ENCODE measurements at regions not wholly inside any gene's neighbourhood (a gene's known extent, or its start where the extent isn't known, plus 50 kb on each side); places are given as distances from the start of the nearest gene placed in this dataset.

DNA sequence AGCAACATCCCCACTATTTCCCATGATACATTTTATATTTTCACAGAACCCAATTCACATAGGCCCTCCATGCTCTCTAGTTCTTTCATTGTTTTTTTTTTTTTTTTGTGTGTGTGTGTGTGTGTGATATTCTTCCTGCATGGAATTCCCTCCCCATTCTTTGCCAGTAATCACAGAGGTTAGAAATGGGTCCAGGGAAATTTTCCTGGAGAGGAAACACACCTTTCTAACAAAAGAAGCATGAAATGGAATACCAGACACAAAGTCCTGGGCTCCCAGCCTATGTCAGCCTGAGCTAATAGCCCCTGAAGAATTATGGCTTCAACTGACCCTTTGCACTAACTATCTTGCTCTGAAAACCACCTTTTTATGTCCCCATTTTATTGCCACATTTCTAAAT is 194.2 kb upstream of the NT5E start:
- TF ChIP-seq, protein P1, sequence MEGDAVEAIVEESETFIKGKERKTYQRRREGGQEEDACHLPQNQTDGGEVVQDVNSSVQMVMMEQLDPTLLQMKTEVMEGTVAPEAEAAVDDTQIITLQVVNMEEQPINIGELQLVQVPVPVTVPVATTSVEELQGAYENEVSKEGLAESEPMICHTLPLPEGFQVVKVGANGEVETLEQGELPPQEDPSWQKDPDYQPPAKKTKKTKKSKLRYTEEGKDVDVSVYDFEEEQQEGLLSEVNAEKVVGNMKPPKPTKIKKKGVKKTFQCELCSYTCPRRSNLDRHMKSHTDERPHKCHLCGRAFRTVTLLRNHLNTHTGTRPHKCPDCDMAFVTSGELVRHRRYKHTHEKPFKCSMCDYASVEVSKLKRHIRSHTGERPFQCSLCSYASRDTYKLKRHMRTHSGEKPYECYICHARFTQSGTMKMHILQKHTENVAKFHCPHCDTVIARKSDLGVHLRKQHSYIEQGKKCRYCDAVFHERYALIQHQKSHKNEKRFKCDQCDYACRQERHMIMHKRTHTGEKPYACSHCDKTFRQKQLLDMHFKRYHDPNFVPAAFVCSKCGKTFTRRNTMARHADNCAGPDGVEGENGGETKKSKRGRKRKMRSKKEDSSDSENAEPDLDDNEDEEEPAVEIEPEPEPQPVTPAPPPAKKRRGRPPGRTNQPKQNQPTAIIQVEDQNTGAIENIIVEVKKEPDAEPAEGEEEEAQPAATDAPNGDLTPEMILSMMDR (IDR thresholded peaks at IDR 0.05), result no peak
- TF ChIP-seq, protein P2, sequence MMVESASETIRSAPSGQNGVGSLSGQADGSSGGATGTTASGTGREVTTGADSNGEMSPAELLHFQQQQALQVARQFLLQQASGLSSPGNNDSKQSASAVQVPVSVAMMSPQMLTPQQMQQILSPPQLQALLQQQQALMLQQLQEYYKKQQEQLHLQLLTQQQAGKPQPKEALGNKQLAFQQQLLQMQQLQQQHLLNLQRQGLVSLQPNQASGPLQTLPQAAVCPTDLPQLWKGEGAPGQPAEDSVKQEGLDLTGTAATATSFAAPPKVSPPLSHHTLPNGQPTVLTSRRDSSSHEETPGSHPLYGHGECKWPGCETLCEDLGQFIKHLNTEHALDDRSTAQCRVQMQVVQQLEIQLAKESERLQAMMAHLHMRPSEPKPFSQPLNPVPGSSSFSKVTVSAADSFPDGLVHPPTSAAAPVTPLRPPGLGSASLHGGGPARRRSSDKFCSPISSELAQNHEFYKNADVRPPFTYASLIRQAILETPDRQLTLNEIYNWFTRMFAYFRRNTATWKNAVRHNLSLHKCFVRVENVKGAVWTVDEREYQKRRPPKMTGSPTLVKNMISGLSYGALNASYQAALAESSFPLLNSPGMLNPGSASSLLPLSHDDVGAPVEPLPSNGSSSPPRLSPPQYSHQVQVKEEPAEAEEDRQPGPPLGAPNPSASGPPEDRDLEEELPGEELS (CRISPR knock-in tag; IDR thresholded peaks at IDR 0.05), result no peak
- TF ChIP-seq, protein P3, sequence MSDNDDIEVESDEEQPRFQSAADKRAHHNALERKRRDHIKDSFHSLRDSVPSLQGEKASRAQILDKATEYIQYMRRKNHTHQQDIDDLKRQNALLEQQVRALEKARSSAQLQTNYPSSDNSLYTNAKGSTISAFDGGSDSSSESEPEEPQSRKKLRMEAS (CRISPR knock-in tag; IDR thresholded peaks at IDR 0.05), result no peak

All from WTC11 (cell line).